GM18499 (cell line): ENCODE measurements at regions not wholly inside any gene's neighbourhood (a gene's known extent, or its start where the extent isn't known, plus 50 kb on each side); places are given as distances from the start of the nearest gene placed in this dataset.
"Not testable (repeated sequence)": the region's sequence is repeated elsewhere in the genome, so short reads cannot be mapped to it uniquely, and the experiment has no call there.

ENCODE experiments used
- ATAC-seq: cut with Tn5 transposase; IDR thresholded peaks from one replicate; pipeline ENCODE4 v1.9.1; 2021; ENCODE audit warnings: moderate number of reproducible peaks; ENCODE audit not compliant: insufficient read depth, unreplicated experiment

GRCh38 chr2:228613133-228613850 is 431.8 kb upstream of the SPHKAP start:
- no peak for ATAC-seq

GRCh38 chr2:228611171-228611570 is 429.7 kb upstream of the SPHKAP start:
- ATAC-seq: no peak

DNA sequence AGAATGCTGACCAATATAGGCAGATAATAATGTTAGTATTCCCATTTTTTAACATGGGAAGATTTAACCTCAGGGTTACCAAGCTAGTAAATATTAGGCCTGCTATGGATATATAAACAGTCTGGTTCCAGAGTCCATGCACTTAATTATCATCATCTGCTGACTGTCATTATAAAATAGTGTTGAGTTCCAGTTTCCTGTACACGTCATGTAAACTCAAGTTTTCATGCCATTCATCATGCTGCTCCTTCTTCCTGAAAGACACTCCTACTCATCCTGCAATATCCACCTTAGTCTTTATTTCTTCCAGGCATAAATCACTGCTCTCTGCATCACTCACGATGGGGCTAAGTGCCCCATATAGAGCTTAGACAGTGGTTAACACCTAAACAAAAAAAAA is 420.8 kb upstream of the SPHKAP start:
- no peak for ATAC-seq

- no peak for ATAC-seq
These were observed 418.8 kb upstream of the SPHKAP start for GRCh38 chr2:228600265-228600664.

- ATAC-seq: no peak
These were observed 418.3 kb upstream of the SPHKAP start for GRCh38 chr2:228599781-228600180.

DNA sequence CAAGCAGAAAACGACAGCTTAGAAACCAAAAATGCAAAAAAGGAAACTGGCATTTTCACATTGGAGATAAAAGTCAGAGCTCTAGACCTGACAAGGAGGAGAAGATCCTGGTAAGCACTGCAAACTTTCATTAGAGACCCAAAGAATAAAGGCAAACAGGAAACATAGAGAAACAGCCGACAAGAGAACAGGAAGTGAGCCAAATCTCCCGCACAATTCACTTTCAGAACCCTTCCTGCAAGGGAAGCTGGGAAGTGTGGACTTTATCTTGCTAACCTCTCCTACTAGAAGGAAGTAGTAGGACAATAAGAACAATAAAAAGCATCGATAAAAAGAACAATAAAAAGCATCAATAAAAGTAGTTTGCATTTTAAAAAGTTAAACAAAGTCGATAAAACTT is 417.8 kb upstream of the SPHKAP start:
- ATAC-seq: no peak

GRCh38 chr2:228597032-228597431 is 415.5 kb upstream of the SPHKAP start:
- ATAC-seq: no peak

DNA sequence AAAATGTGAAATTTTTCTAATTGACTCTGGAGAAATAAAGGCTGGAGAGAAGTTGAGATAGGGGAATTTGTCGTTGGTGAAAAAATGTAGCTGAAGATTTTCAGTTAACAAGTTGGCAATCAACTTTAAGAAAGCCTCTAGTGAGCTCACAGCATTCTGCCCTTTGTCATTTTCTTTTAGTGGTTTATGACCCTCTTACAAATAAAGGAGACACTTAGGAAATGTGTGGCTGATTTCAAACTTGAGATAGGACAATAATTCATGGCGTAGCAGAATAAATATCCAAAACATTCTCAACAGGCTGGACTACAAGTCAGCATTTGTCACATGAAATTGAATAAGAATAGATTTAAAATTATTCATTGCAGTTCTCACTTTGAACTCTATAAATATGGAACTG is 412.5 kb upstream of the SPHKAP start:
- no peak for ATAC-seq

DNA sequence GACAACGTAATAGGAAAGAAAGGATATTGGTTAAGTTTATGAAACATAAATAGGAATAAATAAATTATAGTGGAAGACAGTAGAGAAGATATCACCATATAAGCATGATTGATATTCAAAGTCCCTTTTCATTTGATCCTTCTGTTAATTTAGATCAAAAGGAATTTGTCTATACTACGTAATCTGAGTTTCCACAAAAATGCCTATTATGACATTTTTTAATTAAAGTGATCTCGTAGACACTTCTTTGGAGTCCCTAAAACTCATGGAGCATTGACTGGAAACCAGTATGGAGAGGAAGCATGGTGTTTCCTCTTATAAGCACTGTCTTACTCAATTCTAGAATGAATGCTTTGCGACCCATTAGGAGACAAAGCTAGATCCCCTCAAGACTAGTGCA is 411.4 kb upstream of the SPHKAP start:
- ATAC-seq: no peak

DNA sequence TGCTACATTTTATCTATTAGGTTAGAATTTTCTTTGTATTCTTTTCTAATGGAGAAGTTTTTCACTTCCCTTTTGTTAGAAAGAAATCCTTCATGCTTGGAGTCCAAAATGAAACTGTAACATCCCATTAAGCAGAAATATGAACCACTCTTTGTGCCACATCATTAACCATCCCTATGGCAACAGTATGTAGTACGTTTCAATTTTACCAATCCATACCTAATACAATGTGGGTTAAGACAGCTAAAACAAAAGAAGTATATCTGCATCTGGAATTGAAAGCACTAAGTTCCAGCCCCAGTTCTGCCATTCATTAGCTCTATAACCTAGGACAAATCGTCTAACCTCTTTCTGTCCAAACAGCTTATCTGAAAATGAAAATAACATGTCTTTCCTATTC is 409.2 kb upstream of the SPHKAP start:
- peak; percentile 98 for ATAC-seq

- ATAC-seq: no peak
These were observed 407.6 kb upstream of the SPHKAP start for GRCh38 chr2:228589115-228589514.

GRCh38 chr2:228581731-228582130 is 400.2 kb upstream of the SPHKAP start:
- ATAC-seq: no peak

DNA sequence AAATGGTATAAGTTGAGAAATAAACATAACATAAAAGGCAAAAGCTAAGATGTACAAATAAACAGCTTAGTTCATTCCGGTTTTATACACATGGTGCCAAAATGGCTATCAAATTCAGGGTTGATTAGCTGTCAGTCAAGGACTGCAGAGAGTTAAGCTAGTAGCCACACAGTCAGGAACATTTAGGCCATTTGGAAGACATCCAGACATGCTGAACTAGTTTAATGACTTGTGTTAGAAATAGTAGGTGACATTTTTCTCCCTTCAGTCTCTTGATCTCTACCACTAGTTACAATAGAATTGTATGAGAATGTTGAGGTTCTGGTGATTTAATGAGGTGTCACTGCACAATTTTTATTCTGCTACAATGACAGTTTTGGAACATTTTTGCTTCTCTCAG is 394.4 kb upstream of the SPHKAP start:
- no peak for ATAC-seq

GRCh38 chr2:228568275-228568674 is 386.8 kb upstream of the SPHKAP start:
- not testable (repeated sequence) for ATAC-seq

DNA sequence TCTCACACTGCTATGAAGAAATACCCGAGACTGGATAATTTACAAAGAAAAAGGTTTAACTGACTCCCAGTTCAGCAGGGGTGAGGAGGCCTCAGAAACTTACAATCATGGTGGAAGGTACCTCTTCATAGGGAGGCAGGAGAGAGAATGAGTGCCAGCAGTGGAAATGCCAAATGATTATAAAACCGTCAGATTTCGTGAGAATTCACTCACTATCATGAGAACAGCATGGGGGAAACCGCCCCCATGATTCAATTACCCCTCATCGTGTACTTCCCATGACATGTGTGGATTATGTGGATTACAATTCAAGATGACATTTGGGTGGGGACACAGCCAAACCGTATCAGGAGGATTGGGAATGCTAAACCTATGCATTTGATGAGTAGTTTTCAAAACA is 380.3 kb upstream of the SPHKAP start:
- ATAC-seq: no peak

DNA sequence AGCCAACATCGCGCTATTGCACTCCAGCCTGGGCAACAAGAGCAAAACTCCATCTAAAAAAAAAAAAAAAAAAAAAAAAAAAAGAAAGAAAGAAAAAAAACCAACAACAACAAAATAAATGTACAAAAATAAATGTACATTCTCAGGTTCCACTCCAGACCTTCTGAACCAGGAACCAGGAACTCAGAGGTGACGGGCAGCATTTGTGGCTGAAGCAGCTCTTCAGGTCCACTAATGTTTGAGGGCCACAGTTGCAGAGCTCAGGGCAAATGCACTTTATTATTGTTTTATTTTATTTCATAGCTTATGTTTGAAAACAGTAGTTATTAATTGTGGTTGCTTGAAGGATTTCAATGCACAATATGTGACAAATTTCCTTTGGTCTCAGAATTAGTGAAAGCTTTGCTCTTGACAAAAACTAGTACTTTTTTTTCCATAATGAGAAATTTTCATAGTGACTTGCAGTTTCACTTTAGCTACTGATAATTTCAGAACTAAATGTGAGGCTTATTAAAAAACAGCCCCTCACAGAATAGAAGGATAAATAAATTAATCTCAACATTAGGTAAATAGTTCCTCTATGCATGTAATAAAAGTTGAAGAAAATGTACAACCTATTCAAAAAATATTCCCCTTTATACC is 378.4 kb upstream of the SPHKAP start:
- no peak for ATAC-seq

DNA sequence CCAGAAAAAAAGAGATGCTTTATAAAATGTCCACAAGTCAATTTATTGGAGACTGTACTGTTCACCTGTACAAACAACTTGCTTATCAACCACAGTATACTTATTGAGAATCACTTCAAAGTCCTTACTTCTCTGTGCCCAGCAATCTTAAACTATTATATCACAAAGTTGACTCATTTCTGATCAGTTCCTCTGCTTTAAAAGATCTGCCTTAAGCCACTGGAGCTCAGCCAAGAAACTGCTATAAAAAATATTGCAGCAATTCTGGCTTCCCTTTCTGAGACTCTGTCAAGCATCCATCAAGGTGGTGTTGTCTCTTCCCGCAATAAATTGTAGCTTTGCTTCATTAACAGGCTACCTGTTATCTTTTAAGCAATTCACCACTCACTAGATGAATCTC is 375.2 kb upstream of the SPHKAP start:
- ATAC-seq: no peak

- ATAC-seq: no peak
These were observed 368.0 kb upstream of the SPHKAP start for GRCh38 chr2:228549441-228550007.

DNA sequence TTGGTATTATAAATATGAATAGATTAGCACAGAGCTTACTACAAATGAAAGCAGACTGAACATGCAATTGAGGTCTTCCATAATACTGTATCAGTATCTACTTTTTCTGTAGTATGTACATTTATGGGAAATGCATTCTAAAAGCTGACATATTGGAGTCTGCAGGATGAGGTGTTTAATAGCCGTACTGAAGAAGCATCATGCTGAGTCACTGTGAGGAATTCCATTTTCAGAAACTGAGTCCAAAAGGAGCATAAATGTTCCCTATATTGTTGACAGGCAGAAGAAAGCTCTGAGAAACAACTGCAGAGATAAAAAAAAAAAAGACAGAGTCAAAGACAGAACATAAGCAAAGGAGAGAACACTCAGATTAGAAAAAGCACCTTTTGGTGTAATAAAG is 366.7 kb upstream of the SPHKAP start:
- ATAC-seq: no peak

GRCh38 chr2:228545748-228546145 is 364.3 kb upstream of the SPHKAP start:
- ATAC-seq: no peak

GRCh38 chr2:228545041-228545747 is 363.7 kb upstream of the SPHKAP start:
- ATAC-seq: no peak
